Astrocyte of the spinal cord (primary cell): ENCODE measurements at regions not wholly inside any gene's neighbourhood (a gene's known extent, or its start where the extent isn't known, plus 50 kb on each side); places are given as distances from the start of the nearest gene placed in this dataset.
A peak's percentile ranks its signal among the peaks of the same experiment; 100 is the strongest.

Source experiments
- DNase-seq: peaks from one replicate; pipeline ENCODE4 v3.0.0; 2011; ENCODE audit warnings: low read depth, low spot score
- H3K4me3 ChIP-seq: 2 replicates; pipeline ENCODE4 v1.5.1; 2011; ENCODE audit warnings: low read depth, mild to moderate bottlenecking, low read length, moderate library complexity
- in situ Hi-C: cut with HindIII; loops from 2 replicates; pipeline ENCODE4 v1.10.0; 2017; ENCODE audit warnings: low sequenced_read_pairs
- TF ChIP-seq, protein P1 (sequence below): IDR thresholded peaks from 2 replicates; pipeline ENCODE4 v1.5.1; 2012; ENCODE audit warnings: low read depth, mild to moderate bottlenecking, low read length, inconsistent platforms

DNA sequence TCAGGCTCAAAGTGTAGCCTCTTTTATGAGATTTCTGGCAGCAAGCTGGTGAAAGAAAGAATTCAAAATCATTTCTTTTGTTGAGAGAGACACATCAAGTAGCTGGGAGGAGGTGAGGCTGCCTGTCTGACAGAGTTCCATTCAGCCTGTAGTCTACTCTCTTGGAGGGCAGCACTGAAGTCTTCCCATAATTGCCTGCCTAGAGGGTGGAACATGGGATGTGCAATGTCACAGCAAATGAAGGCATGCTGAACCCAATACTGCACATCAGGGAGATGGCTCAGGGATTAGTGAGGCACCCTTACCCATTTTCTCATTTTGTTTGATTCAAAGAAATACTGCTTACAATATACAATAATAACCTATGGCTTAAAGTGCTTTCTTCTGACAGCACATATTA, 475.7 kb downstream of the TMEM232 start:
- DNase-seq, result no peak
- TF ChIP-seq, protein P1, sequence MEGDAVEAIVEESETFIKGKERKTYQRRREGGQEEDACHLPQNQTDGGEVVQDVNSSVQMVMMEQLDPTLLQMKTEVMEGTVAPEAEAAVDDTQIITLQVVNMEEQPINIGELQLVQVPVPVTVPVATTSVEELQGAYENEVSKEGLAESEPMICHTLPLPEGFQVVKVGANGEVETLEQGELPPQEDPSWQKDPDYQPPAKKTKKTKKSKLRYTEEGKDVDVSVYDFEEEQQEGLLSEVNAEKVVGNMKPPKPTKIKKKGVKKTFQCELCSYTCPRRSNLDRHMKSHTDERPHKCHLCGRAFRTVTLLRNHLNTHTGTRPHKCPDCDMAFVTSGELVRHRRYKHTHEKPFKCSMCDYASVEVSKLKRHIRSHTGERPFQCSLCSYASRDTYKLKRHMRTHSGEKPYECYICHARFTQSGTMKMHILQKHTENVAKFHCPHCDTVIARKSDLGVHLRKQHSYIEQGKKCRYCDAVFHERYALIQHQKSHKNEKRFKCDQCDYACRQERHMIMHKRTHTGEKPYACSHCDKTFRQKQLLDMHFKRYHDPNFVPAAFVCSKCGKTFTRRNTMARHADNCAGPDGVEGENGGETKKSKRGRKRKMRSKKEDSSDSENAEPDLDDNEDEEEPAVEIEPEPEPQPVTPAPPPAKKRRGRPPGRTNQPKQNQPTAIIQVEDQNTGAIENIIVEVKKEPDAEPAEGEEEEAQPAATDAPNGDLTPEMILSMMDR, result no peak
- H3K4me3 ChIP-seq, result no peak overlapping the region
- in situ Hi-C loops, result no loop called here

DNA sequence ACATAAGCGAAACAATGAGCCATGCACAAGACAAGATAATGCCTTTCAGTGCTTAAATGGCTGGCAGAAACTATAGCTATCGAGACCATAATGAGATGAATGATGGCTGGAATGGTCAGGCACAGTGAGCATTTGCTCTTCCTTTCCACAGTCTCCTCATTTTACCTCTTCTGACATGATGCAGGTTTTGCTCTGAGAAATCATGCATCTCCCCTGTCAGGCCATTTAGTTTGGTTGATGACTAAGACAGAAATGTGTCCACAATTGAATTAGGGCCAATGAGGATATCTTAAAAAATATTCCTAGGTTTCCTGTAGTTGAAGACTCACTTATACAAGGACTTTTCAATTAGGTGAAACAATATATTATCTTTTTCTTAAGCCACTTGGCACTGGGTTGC, 475.1 kb downstream of the TMEM232 start:
- DNase-seq, result peak; percentile 22
- in situ Hi-C loops, result no loop called here
- TF ChIP-seq, protein P1, result no peak

DNA sequence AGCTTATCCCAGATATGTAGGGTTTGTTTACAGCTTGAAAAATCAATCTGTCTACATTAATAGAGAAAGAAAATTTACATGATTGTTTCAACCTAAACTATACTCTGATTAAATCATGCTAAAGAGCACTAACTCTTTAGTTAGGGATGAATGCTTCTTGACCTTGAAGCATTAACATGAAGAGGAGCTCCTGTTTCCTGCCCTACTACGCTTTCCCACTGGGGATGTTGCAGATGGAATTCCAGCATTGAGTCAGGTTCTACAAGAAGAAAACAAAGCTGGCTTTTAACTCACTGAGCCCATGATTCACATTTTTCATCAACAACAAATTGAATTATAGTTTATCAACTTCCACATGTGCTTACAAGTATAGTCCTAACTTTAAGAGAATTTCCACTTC, 471.3 kb downstream of the TMEM232 start:
- H3K4me3 ChIP-seq, result no peak overlapping the region
- TF ChIP-seq, protein P1, result no peak
- DNase-seq, result no peak
- in situ Hi-C loops, result no loop called here

More for the DNA sequence above, 475.1 kb downstream of the TMEM232 start:
- H3K4me3 ChIP-seq, result no peak overlapping the region

DNA sequence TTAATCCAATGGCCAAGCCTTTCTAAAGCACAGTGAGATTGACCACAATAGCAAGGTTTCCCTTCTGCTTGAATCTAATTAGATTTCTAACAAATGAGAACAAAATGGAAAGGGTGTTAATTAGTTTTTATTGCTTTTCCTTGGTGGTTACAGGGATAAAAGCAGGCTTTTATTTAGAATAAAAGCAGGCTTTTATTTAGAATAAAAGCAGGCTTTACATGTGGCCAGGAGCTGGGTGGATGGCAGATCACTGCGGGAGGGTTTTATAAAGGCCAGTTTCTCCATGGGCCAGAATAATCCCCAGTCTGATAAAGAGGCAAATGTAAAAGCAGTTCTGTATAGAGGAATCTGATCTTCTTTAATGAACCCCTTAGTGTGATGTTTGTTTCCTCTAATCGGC, 470.2 kb downstream of the TMEM232 start:
- no peak overlapping the region for H3K4me3 ChIP-seq
- TF ChIP-seq, protein P1, result no peak
- in situ Hi-C loops, result no loop called here
- no peak for DNase-seq

DNA sequence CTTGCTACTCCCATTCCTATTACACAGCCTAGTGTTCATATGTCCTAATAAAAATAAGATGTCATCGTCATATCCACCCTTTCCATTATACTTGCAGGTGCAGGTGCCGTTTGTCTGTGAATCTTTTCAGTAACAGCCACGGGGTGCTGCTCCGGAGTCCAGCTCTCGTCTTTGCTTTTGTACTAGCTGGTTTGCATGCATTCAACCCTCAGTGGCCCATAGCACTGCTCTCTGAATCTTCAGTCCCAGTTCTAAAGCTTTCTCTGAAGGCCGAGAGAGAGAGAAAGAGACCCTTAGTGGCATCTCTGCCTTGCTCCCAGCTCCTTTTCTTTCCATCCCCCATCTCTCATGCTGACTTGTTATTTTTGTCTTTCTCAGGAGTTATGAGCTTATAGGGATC, 468.5 kb downstream of the TMEM232 start:
- TF ChIP-seq, protein P1, result no peak
- in situ Hi-C loops, result no loop called here
- no peak for DNase-seq
- no peak overlapping the region for H3K4me3 ChIP-seq

DNA sequence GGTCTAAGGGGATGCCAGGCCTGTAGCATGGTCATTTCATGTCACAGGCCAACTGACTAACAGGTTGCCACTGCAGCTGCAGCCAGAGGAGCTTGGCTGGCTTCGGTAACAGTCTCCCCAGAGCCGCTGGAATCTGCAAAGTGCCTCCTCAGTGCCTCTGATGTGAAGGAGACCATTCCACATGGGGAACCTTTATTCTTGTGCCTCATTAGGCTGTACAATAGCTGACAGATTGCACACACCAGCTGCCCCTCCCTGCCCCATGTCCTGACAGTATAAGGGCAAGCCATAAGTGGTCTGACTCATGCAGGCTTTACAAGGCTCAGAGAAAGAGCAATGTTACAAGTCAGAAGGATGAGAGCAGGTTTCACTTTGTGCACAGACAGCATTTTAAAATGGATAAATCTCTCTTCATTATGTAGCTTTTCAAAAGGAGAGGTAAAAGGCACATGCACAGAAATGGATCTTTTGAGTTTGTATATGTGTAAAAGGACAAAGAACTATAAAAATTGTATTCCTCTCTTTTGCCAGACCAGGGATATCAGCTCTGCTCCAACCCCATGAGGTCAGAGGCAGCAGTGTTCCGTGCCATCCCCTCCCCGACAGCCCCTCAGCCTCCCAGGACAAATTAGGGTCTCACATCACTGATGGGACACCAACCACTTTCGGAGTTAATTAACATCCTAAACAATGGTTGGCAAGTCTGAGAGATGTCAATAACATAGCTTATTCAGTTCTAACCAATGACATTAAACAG, 467.8 kb downstream of the TMEM232 start:
- peak; percentile 68 for DNase-seq
- TF ChIP-seq, protein P1, result no peak
- in situ Hi-C loops, result no loop called here
- no peak overlapping the region for H3K4me3 ChIP-seq
